GM04503 (cell line): ENCODE measurements at regions not wholly inside any gene's neighbourhood (a gene's known extent, or its start where the extent isn't known, plus 50 kb on each side); places are given as distances from the start of the nearest gene placed in this dataset.

ENCODE experiments used
- DNase-seq: peaks from one replicate; pipeline ENCODE4 v3.0.0-alpha.2; 2012; ENCODE audit warnings: low read depth

- DNase-seq: no peak
Observed at GRCh38 chr1:81699234-81699633, 101.5 kb upstream of the ADGRL2 start.

DNA sequence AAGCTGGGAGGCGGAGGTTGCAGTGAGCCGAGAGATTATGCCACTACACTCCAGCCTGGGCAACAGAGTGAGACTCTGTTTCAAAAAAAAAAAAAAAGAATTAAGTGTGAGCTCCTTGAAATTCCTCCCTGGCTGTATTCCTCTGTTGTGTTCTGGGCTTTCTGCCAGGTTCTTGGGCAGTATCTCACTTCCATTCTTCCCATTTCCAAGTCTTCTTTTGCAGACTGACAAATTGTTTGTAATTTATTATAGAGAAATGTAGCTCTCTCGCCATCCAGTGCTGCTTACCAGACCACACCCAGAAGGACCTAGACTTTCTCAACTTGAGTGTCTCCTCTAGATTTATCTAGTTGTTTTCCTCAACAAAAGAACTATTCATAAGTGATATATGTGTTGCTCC, 105.0 kb upstream of the ADGRL2 start:
- DNase-seq: peak; percentile 50

DNA sequence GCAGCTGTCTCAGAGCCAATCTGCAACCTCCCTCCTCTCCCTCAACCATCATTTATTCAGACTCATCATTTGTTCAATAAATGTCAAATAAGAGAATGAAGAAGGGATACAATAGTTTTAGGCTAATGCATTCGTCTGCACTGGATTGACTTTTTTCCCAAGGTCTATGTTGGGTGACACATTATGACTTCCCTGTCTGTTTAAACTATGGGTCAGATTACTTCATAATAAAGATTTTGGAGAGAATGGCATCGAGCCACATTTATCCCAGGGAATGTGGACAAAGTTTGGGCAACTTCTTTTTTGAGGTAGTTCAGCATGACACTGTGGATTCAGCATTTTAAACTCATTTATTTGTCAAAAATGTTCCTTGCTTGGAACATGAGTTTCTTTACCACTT, 107.4 kb upstream of the ADGRL2 start:
- DNase-seq: no peak

DNA sequence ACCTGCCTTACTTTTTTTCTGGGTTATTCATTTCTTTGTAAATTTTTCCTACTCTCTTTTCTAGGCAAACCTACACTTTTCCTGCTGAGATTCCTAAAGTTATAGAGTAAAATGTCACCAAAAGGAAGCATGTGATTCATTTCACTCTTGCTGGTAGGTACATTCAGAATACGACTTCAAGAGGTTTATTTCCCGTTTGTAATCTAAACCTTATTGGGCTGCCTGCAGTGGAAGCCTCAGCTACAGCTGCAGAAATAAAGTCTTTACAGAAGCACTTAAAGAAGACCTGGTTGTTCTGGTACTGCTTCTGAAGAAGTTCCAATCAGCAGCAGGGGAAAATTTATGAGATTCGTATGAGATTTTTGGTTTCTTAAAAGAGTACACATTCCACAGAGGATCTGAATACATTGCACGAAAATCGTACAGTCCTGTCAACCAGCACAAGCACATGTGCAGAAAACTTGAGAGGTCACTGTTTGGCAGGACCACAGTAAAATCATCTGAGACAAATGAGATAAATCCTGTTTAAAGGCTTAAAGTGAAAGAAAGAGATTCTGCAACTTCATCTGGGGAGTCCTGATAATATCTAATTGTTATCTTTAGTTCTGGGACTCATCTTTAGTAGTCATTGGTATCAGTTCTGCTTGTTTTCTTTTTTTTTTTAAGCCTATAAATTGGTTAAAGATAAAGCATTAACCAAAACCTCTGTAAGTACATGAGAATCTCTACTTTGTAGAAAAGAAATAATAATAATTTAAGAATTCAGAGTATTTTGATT, 109.9 kb upstream of the ADGRL2 start:
- no peak for DNase-seq

- peak; percentile 58 for DNase-seq
Observed at GRCh38 chr1:81689531-81689941, 111.2 kb upstream of the ADGRL2 start.

GRCh38 chr1:81682490-81682889, 118.2 kb upstream of the ADGRL2 start:
- no peak for DNase-seq

- DNase-seq: no peak
Observed at GRCh38 chr1:81681601-81682266, 119.0 kb upstream of the ADGRL2 start.

DNA sequence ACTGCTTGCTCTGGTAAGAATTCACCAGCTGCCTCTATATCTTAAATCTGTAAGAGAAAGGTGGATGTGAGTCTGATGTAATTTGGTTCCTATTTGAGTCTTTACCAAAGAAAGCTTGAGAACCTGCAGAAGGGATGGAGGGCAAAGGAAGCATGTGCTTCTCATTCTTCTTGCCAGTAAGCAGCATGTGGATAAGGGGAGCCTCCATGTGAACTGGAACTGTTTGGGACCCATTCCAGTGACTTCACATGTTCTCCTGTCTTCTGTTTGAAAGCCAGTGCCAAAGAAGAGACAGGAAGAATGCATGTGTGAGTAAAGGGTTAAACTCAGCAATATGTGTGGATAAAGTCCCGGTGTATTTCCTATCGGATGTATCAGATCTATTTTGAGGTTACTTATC, 119.6 kb upstream of the ADGRL2 start:
- DNase-seq: no peak

DNA sequence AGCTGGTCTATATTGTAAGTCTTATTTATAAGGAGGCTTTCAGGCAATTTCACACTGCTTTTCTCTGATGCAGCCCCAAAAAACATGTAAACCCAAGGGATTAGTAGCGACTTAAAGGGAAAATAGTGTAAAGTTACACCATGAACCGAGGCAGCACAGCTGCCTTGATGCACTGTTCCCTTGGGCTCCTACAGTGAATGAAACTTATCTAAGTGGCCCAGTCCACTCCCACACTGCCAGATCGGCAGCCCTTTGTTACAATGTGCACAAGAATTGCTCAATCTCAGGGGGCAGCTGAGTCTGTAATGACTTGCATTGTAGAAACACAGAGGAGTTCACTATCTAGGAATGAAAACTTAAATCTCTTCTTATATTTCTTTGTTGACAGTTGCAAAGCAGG, 120.8 kb upstream of the ADGRL2 start:
- DNase-seq: no peak

DNA sequence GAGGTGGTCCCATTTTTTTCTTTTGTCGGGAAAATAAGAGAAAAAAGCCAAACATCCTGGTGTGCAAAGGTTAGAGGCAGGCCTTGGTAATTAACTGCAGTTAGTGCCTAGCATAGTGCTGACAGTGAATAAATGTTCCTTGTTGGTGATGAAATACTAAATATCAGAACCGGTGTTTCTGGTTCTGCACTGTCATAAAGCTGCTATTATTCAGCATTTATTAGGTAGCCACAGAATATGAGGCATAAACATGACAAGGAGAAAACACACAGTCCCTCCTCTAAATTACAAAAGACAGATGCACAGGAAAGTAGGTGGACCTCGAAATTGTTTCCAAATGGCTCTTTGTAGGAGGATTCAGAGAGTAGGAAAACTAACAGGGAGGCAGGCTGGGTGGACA, 122.0 kb upstream of the ADGRL2 start:
- DNase-seq: no peak

DNA sequence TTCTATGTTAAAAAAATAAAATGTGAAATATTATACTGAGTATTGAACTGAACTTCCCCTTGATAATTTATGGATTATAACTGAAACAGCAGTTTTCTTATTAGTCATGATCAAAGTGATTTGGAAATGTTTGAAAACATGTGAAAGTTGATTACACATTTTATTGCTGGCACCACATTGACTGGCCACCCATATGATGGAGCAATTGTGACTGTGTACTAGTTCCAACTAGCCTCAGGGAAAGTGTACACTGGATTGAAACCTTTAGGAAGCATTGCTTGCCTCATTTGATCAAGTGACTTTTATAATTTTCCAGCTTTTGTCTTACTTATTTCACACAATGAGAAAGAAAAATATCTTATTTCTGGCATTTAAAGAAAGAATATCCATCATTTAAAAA, 128.0 kb upstream of the ADGRL2 start:
- no peak for DNase-seq

DNA sequence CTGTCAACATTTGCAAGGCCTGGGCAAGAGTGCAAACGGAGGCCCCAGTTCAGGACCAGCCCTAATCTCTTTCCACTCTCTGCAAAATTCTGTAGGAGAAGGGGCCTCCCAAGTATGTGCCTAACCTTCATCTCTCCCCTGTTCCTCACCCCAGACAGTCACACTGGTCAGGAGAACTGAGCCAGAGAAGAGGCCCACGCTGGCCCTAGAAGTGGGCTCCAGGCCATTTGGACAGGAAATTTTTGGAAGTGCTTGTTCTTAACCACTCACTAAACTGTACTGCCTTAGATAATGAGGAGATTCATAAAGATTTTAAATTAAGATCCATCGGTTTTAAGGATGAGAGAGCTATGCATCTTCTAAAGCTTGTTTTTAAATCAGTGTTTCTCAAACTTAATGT, 129.7 kb upstream of the ADGRL2 start:
- no peak for DNase-seq

GRCh38 chr1:81670286-81670685, 130.4 kb upstream of the ADGRL2 start:
- peak; percentile 71 for DNase-seq

DNA sequence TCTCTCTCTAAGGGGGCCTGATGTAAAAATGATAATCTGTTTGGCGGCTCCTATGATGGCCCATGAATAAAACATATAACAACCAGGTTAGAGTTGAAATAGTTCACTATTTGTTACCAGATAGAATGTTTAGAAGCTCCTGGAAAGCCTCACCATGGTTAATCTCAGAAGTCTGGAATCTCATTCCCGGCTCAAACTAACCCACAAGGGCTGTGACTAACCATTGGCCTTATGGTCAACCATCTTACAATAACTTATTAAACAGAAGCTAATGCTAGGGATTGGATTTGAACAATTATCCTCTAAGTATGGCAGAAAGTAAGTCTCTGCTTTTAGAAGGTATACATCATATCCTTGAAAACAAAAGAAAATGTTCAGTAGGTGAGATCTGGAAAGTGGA, 134.1 kb upstream of the ADGRL2 start:
- no peak for DNase-seq

DNA sequence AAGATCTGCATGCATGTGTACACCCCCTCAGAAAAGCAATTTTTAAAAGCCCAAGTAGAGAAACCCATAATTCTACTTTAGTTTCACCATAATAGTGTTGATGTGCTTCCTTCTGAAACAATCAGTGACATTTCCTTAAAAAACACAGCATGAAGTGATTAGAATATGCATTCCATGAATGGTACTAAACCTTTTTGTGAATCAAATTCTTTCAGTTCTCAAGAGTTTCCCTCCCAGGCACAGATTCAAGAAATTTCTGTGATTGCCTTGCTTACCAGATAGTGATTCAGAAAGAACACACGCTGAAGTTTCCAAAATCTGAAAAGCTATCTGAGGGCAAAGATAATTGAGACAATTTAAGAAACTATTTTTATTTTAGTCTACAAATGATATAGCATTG, 136.4 kb upstream of the ADGRL2 start:
- DNase-seq: peak; percentile 75

- DNase-seq: no peak
Observed at GRCh38 chr1:81662913-81663526, 137.7 kb upstream of the ADGRL2 start.

DNA sequence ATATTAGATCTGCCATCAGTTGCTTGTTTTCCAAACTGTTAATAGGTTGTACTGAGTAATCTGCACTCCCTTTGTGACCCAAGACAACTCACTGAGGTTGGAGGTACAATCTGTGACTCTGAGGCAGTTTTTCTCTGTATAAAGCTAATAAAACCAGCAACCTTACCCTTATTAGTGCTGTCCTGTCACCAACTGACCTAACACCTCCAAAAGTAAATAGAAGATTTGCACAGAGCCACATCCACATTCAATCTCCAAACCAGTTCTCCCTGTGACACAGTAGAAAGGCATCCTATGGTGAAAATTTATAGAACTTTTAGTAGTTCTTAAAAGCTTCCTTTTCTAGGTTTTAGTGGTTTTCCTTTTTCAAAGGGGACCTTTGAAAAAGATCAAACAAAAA, 140.4 kb upstream of the ADGRL2 start:
- DNase-seq: no peak

DNA sequence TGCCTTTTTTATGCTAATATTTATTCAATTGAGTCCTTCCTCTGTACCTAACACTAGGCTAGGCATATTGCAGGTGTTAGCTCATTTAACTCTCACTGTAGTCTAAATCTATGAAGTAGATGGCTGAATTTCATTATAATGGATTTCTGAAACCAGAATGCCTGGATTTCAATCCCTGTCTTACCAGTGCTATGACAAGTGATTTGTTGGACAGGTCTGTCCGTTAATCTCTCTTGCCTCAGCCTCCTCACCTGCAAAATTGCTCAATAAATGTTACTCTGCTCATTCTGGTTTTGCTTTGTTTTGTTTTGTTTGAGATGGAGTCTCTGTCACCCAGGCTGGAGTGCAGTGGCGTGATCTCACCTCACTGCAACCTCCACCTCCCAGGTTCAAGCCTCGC, 146.1 kb upstream of the ADGRL2 start:
- no peak for DNase-seq

GRCh38 chr1:81654147-81654546, 146.6 kb upstream of the ADGRL2 start:
- no peak for DNase-seq

- no peak for DNase-seq
Observed at GRCh38 chr1:81650776-81651175, 150.0 kb upstream of the ADGRL2 start.

- DNase-seq: no peak
Observed at GRCh38 chr1:81635816-81636215, 164.9 kb upstream of the ADGRL2 start.

GRCh38 chr1:81634294-81634693, 166.4 kb upstream of the ADGRL2 start:
- DNase-seq: no peak

DNA sequence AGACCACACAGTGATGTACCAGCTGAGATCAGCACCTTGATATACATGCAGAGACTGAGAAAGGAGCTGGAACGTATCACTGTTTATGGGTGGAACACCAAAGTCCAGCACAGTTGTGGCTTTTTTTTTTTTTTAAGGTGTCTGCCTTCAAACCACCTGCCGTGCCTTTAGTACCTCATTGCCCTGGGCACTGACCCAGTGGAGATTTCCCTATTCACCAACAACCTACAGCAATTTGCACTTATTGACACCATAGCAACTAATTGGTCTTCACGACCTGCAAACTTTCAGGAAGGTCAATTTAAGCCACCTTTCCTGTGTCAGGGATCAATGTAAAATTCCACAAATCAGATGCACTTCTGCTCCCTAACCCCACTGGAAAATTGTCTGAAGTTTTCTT, 181.6 kb upstream of the ADGRL2 start:
- DNase-seq: no peak
